ENCODE measurements at regions not wholly inside any gene's neighbourhood (a gene's known extent, or its start where the extent isn't known, plus 50 kb on each side); places are given as distances from the start of the nearest gene placed in this dataset.

GRCh38 chr3:3308809-3309208, 129.3 kb upstream of the CRBN start:
- no peak for TF ChIP-seq CTBP1 (IDR thresholded peaks at IDR 0.05; ENCODE audit: borderline replicate concordance)
- TF ChIP-seq SP1 (IDR thresholded peaks at IDR 0.05) = no peak
- no peak for TF ChIP-seq FOXK2 (IDR thresholded peaks at IDR 0.05)
